Urinary bladder (tissue), 3 donors: ENCODE measurements at regions not wholly inside any gene's neighbourhood (a gene's known extent, or its start where the extent isn't known, plus 50 kb on each side); places are given as distances from the start of the nearest gene placed in this dataset.

Experiments used
- DNase-seq: peaks from one replicate; pipeline ENCODE4 v3.0.0-alpha.2; 2015; ENCODE audit errors: extremely low spot score
- H3K27ac ChIP-seq: one replicate; pipeline ENCODE4 v1.5.1; 2013; ENCODE audit warnings: low read depth, mild to moderate bottlenecking, moderate library complexity
- H3K36me3 ChIP-seq: one replicate; pipeline ENCODE4 v1.6.1; 2013; ENCODE audit warnings: mild to moderate bottlenecking, moderate library complexity; ENCODE audit not compliant: insufficient read depth
- H3K4me1 ChIP-seq: one replicate; pipeline ENCODE4 v1.6.1; 2013; ENCODE audit warnings: mild to moderate bottlenecking, moderate library complexity; ENCODE audit not compliant: insufficient read depth
- H3K4me3 ChIP-seq: one replicate; pipeline ENCODE4 v1.5.1; 2013; ENCODE audit warnings: low read depth, low read length
- WGBS: extraction: QIAGEN DNeasy Blood & Tissue Kit; methylation state at CpG from one replicate; pipeline ENCODE4 v1.1.7; 2013; 5-methylcytosine and 5-hydroxymethylcytosine counted together
- donor health status: healthy with polysubstance abuse.
- donor health status: healthy.

DNA sequence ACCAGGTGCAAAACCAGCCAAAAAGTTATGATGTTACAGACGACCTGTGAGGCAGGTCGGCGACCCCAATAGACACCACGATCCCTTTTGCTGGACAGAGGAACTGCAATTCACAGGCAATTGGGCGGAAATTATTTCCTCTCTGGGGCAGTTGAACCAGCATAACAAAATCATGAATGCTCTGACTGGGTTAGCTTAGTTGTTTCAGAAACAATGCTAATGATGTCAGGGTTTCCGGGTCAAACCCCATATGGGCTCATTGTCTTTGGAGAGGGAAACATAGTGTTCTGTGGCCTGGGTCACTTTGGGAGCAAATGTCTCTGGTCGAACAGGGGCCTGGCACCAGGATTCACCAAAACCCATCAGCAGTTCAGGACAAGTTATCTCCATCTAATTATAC is 669.1 kb upstream of the NRP1 start:
- DNase-seq: no peak
- H3K27ac ChIP-seq: no peak overlapping the region
- H3K4me3 ChIP-seq: no peak overlapping the region
- no peaks in the 10 kb centered on the region for H3K4me1 ChIP-seq
- 83% methylated on average over 7 of the region's 7 CpGs for WGBS
- no peaks in the 10 kb centered on the region for H3K36me3 ChIP-seq

DNA sequence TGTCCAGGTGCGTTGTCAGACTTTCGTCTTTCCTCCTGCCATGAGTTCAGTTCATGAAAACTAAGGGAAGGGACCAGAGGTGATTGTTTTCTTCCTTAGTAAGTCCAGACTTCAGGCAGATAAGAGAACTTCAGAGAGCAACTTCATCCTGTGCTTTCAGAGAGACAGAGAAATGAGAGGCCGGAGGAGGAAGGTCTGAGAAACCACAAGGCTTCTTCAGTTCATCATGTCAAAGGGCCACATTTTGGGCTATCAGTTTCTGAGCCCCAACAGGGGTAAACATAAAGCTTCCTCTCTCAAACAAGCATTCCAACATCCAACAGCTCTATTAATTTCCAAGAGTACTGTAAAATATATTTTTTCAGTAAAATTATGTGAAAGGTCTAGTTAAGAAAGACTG is 668.4 kb upstream of the NRP1 start:
- no peak overlapping the region for H3K4me3 ChIP-seq
- H3K36me3 ChIP-seq: no peaks in the 10 kb centered on the region
- H3K4me1 ChIP-seq: no peaks in the 10 kb centered on the region
- DNase-seq: no peak
- WGBS: 91% methylated on average over 3 of the region's 3 CpGs
- H3K27ac ChIP-seq: no peak overlapping the region

DNA sequence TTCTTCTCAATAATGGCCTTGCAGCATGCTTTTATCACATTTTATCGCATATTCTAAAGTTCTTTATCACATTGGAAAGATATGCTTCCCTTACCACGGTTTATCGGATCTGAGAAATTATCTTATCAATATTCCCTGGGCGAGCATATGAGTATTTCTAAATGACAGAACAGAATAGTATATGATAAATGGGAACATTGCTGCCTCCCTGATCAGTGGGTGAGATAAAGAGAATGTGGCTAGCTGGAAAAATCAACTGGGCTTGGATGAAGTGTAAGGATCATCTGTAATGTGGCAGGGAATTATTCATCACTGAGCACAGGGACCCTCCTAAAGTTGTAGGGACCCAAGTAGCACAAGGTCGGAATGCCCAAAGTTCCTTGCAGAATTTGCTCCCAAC is 667.4 kb upstream of the NRP1 start:
- DNase-seq: no peak
- no peak overlapping the region for H3K4me3 ChIP-seq
- no peaks in the 10 kb centered on the region for H3K36me3 ChIP-seq
- no peaks in the 10 kb centered on the region for H3K4me1 ChIP-seq
- no peak overlapping the region for H3K27ac ChIP-seq
- 90% methylated on average over 5 of the region's 5 CpGs for WGBS

DNA sequence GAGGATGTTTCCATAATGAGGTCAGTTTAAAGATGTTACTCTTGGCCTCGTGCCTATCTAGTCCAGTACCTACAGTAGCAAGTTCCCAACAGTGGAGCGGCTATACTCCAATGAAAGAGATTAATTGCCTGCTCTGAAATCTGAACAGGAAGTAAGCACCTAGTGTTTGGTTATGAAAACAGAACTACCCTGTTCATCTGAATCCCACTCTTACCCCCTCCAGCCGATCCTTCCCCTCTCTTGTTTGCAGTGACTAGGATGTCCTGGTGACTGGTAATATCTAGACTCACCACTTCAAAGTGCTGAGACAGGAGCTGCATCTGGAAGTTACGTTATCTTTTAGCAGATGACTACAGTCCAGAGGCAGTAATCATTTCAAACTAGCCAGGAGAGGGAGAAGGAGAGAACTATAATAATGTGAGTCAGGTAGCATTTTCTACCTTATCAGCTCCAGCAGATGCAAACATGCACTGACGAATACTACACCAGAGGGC is 666.7 kb upstream of the NRP1 start:
- no peaks in the 10 kb centered on the region for H3K4me1 ChIP-seq
- no peak for DNase-seq
- H3K27ac ChIP-seq: no peak overlapping the region
- H3K4me3 ChIP-seq: no peak overlapping the region
- H3K36me3 ChIP-seq: no peaks in the 10 kb centered on the region
- 57% methylated on average over 5 of the region's 5 CpGs for WGBS

DNA sequence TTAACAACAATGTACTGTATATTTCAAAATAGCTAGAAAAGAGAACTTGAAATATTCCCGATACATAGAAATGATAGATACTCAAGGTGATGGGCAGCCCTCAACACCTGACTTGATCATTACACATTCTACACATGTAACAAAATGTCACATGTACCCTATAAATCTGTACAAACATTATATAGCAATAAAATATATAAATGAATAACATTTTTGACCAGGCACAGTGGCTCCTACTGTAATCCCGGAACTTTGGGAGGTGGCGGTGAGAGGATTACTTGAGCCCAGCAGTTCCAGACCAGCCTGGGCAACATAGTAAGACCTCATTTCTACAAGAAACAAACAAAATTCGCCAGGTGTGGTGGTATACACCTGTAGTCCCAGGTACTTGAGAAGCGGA is 659.5 kb upstream of the NRP1 start:
- H3K4me3 ChIP-seq: no peak overlapping the region
- no peak overlapping the region for H3K27ac ChIP-seq
- H3K36me3 ChIP-seq: no peaks in the 10 kb centered on the region
- 94% methylated on average over 5 of the region's 5 CpGs for WGBS
- no peak for DNase-seq
- no peaks in the 10 kb centered on the region for H3K4me1 ChIP-seq

DNA sequence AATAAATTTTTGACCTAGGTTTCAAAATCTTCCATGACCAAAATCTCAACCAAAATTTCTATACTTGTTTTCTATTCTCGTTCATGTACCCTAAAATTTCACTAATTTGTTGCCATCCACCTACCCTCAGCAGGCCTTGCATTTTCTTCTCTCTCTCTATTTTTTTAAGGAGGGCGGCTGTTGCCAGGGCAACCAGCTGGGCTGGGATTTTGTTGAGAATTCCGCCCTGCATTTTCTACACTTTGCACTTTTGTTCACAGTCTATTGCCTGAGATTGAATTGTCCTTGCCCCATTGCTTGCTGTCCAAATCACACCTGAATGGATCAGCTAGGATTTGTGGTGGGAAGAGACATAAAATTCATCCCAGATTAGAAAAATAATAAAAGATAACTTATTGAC is 657.5 kb upstream of the NRP1 start:
- H3K4me1 ChIP-seq: no peaks in the 10 kb centered on the region
- no peak overlapping the region for H3K27ac ChIP-seq
- no peak overlapping the region for H3K4me3 ChIP-seq
- WGBS: 92% methylated on average over 3 of the region's 3 CpGs
- DNase-seq: no peak
- H3K36me3 ChIP-seq: no peaks in the 10 kb centered on the region

DNA sequence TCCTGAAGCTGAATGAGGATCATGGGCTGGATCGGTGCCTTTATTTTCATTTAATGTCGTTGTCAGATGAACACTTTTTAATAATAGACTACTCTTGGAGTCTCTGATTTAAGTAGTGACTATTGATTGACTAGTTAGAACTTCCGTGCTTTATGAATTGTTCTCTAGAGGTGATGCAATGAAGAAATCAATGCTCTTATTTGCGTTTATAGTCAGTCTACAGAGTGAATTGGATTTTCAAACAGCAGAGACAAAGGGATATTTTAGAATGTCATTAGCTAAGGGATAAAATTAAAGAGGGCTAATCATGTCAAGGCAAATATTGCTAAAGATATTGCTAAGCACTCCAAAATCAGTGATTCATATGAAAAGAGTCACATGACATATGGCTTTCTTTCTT is 652.0 kb upstream of the NRP1 start:
- no peak for DNase-seq
- WGBS: 87% methylated on average over 4 of the region's 4 CpGs
- Histone ChIP-seq H3K4me3 (no peak overlapping the region), H3K4me1 (no peaks in the 10 kb centered on the region), H3K27ac (no peak overlapping the region), H3K36me3 (no peaks in the 10 kb centered on the region)

DNA sequence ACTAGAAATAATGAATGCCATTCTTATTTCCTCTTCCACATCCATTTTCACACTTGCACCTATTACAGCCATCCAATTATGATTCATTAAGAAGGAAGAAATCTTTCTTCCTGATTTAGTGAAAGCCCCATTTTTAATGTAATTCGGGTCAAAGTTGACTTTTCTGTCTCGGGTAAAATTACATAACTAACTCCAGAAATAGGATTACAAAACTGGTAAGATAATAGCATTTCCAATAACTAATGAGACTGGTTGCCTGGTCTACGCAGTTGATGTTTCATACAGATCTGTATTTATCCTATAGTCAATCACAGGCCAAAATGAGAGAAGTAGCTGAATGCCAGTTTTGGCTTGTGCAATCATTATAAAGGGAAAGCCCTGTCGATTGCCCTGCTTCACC is 651.5 kb upstream of the NRP1 start:
- no peak overlapping the region for H3K4me3 ChIP-seq
- no peaks in the 10 kb centered on the region for H3K36me3 ChIP-seq
- no peaks in the 10 kb centered on the region for H3K4me1 ChIP-seq
- 72% methylated on average over 4 of the region's 4 CpGs for WGBS
- DNase-seq: no peak
- H3K27ac ChIP-seq: no peak overlapping the region

DNA sequence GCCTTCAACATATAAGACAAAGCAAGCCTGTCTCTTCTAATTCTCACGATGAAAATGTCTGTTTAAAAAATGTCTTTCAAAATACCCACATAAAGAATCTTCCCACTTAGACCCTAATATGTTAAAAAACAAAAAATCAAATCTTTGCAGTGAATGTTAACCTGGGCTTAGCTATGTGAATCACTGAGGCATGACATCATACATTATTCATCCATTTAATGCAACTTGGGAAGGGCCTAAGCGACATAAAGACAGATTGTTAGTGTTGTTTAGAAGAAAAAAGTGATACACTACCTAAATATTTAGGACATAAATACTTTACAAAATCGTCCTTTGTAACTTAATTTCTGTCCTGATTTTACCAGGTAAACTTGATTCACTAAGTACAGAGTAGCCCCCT is 648.5 kb upstream of the NRP1 start:
- Histone ChIP-seq H3K4me1 (no peaks in the 10 kb centered on the region), H3K36me3 (no peaks in the 10 kb centered on the region), H3K4me3 (no peak overlapping the region), H3K27ac (no peak overlapping the region)
- 70% methylated on average over 3 of the region's 3 CpGs for WGBS
- DNase-seq: no peak

DNA sequence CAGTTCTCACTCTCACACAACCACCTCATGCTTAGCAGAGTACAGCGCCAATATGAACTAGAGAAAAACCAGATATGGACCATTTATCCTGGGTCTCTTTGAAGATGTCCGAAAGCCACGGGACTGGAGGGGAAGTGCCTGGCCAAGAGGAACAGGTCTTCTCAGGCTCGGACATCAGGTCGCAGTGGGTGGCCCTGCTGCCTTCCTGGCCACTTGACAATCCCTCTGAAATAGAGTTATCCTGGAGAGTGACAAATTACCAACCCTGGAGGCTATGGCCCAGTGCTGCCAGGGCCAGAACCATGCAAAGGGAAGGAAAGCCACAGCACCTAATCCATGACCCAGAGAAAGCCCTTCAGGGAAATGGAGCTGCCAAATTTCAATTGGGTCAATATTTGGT is 646.8 kb upstream of the NRP1 start:
- Histone ChIP-seq H3K27ac (no peak overlapping the region), H3K4me1 (no peaks in the 10 kb centered on the region), H3K36me3 (no peaks in the 10 kb centered on the region), H3K4me3 (no peak overlapping the region)
- DNase-seq: no peak
- 95% methylated on average over 5 of the region's 5 CpGs for WGBS

DNA sequence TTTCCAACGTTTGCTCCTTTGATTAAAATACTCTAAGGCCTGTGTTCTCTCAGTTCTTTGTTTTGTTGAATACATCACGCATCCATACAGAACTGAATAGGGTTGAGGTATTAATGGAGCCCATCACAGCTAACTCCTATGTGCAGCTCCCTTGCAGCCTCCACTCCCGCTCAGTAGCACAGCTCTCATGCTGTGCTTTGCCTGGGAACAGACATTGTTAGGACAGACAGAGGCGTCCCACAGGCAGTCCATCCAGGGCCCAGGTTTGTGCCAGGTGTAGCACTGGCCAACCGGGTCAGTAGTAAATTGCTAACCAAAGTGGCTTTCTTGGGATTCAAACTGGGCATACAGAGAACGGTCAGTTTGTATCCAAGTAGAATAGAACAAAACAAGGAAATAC is 644.7 kb upstream of the NRP1 start:
- Histone ChIP-seq H3K4me3 (no peak overlapping the region), H3K27ac (no peak overlapping the region), H3K36me3 (no peaks in the 10 kb centered on the region), H3K4me1 (no peaks in the 10 kb centered on the region)
- WGBS: 91% methylated on average over 6 of the region's 6 CpGs
- DNase-seq: no peak

DNA sequence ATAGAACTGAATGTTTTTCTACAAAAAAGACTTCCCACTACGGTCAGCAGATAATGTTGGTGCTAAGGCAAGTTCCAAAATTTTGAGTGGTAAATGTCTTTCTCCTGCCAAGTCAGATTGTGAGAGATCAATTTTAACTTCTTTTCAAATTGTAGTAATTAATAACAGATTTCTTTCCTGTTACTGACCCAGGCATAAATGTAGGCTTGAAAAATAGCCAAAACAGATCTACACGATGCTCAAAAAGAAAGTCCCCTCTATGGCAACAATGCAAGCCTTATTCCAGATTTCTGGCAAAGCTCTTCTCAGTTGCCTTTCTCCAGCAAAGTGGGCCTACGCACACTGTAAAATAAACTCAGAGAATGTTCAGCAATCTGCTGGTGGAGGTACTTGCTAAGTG is 641.0 kb upstream of the NRP1 start:
- Histone ChIP-seq H3K4me3 (no peak overlapping the region), H3K4me1 (no peaks in the 10 kb centered on the region), H3K27ac (no peak overlapping the region), H3K36me3 (no peaks in the 10 kb centered on the region)
- WGBS: 76% methylated on average over 3 of the region's 3 CpGs
- DNase-seq: no peak

DNA sequence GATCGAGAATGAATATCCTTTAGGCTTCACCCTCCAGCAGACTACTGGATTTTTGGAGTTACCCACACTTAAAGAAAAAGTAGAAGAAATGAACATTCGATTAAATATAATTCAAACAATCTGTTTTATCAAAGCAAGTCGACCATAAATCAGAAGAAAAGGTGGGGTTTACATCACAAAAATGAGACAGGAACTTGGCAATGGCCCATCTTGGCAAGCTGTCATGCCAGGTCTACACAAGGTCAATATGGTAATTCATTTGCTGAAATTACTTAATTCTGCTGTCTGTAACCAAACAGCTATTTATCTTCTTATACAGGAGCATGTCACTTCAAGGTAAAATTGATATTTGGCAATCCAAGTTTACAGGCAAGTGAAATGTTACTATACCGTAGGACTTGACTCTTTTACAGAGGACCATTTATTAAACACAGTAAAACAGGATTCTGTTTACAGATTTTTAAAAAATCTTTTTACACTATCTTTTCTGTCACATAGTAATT is 640.6 kb upstream of the NRP1 start:
- no peak for DNase-seq
- Histone ChIP-seq H3K4me1 (no peaks in the 10 kb centered on the region), H3K27ac (no peak overlapping the region), H3K36me3 (no peaks in the 10 kb centered on the region), H3K4me3 (no peak overlapping the region)
- WGBS: 76% methylated on average over 4 of the region's 4 CpGs

DNA sequence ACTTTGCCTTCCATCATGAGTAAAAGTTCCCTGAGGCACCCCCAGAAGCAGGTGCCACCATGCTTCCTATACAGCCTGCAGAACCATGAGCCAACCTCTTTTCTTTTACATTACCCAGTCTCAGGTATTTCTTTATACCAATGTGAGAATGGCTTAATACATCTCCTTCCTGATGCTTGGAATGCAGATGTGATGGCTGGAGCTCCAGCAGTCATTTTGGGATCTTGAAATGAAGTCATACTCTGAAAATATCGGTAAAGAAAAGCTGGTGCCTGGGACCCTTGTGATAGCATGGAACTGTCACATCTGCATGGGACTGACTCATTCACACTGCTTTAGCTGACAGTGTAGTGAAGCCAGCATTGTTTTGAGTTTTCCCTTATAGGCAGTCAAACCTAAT is 634.5 kb upstream of the NRP1 start:
- DNase-seq: no peak
- WGBS: 97% methylated on average over 1 of the region's 1 CpG
- Histone ChIP-seq H3K36me3 (no peaks in the 10 kb centered on the region), H3K4me1 (no peaks in the 10 kb centered on the region), H3K27ac (no peak overlapping the region), H3K4me3 (no peak overlapping the region)

DNA sequence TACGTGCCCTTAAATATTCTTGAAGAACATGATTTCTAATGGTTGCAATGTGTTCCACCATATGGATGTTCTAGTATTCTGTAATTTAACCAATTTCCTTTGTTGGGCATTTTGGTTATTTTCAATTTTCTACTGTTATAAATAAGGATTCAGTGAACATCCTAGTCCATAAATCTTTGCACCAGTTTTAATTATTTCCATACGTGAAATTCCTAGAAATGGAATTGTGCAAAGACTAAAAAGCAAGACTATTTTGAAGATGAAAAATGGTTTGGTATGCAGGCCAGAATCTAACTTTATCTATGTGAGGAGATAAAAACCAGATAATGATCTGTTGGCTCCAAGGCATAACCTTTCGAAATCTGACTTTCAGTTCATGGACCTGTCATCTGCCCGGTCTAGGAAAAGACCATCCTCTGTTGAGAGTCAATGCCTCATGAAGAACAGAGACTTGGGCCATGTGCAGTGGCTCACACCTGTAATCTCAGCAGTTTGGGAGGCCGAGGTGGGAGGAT is 633.2 kb upstream of the NRP1 start:
- 86% methylated on average over 5 of the region's 5 CpGs for WGBS
- Histone ChIP-seq H3K4me3 (no peak overlapping the region), H3K27ac (no peak overlapping the region), H3K4me1 (no peaks in the 10 kb centered on the region), H3K36me3 (no peaks in the 10 kb centered on the region)
- DNase-seq: no peak
